Left ventricle myocardium inferior (tissue), 1 donor: ENCODE measurements at regions not wholly inside any gene's neighbourhood (a gene's known extent, or its start where the extent isn't known, plus 50 kb on each side); places are given as distances from the start of the nearest gene placed in this dataset.

Experiments
- DNase-seq: peaks from one replicate; pipeline ENCODE4 v3.0.0-alpha.2; 2020
- H3K27ac ChIP-seq: fragments of 200-600 bp; replicated peaks from 2 replicates; pipeline ENCODE4 v1.8.0; 2021
- H3K27me3 ChIP-seq: fragments of 200-600 bp; 2 replicates; pipeline ENCODE4 v1.8.0; 2021; ENCODE audit warnings: low read depth
- H3K36me3 ChIP-seq: fragments of 200-600 bp; 2 replicates; pipeline ENCODE4 v1.8.0; 2021
- H3K4me1 ChIP-seq: fragments of 200-600 bp; 2 replicates; pipeline ENCODE4 v1.8.0; 2021
- H3K4me3 ChIP-seq: fragments of 200-600 bp; 2 replicates; pipeline ENCODE4 v1.8.0; 2021; ENCODE audit warnings: mild to moderate bottlenecking, moderate library complexity
- H3K9me3 ChIP-seq: fragments of 200-600 bp; replicated peaks from 2 replicates; pipeline ENCODE4 v1.8.0; 2021
- intact Hi-C: fragments of 100-400 bp; cut with micrococcal nuclease; formaldehyde crosslinking; loops from one replicate; pipeline ENCODE4 v1.11.0; 2022
- TF ChIP-seq, protein P1 (sequence below): fragments of 200-600 bp; IDR thresholded peaks from 2 replicates; pipeline ENCODE4 v1.8.0; 2021; ENCODE audit warnings: antibody characterized with exemption, mild to moderate bottlenecking, borderline replicate concordance
- donor health status: DM: no; HTN: yes; CAD: no; lungs with severe emphysema.

DNA sequence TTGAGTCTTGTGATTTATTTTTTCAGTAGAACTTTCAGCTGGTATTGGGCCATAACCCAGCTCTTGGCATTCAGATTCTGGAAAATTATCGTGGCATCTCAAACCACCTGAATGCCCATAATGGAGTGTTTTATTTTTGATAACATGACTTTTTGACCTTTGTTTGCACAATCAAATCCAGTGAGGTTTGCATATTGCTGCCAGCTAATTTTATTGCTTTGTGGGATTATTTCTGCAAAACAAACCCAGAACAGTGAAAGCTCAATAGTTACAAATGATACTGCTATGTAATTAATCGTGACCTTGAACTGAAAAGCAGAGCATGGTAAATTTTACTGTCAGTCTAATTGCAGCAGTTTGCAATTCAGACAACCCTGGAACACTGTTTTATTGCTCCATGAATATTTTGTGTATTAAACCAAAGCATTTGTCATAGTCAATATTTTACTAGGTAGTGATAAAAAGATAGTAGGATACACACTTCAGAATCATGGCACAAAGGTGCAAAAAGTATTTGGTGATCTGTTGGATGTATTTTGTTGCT lies 255.2 kb upstream of the NAV3 start:
- Histone ChIP-seq H3K4me1 (no peaks in the 10 kb centered on the region), H3K9me3 (no peaks in the 10 kb centered on the region), H3K27me3 (no peaks in the 10 kb centered on the region), H3K27ac (no peak overlapping the region), H3K4me3 (no peak overlapping the region), H3K36me3 (no peaks in the 10 kb centered on the region)
- DNase-seq, result no peak
- intact Hi-C loops, result no loop called here
- TF ChIP-seq, protein P1, sequence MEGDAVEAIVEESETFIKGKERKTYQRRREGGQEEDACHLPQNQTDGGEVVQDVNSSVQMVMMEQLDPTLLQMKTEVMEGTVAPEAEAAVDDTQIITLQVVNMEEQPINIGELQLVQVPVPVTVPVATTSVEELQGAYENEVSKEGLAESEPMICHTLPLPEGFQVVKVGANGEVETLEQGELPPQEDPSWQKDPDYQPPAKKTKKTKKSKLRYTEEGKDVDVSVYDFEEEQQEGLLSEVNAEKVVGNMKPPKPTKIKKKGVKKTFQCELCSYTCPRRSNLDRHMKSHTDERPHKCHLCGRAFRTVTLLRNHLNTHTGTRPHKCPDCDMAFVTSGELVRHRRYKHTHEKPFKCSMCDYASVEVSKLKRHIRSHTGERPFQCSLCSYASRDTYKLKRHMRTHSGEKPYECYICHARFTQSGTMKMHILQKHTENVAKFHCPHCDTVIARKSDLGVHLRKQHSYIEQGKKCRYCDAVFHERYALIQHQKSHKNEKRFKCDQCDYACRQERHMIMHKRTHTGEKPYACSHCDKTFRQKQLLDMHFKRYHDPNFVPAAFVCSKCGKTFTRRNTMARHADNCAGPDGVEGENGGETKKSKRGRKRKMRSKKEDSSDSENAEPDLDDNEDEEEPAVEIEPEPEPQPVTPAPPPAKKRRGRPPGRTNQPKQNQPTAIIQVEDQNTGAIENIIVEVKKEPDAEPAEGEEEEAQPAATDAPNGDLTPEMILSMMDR, result no peak

DNA sequence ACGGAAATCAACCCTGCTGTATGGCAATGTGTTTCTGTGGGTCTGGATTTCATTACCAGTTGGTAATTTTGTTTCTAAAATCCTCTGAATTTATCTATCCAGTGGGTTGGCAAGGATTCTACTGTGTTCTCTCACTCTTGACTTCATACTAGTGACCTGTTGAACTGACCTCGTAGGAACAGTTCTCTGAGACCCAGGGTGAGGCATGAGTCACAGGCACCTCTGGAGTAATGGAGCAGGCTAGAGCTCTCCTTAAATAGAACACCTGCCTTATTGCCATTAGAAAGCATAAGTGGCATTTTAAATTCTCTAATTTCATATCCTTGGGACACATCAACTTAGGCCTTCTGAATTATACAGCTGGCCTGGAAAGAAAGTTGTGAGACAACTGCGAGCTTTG lies 258.3 kb upstream of the NAV3 start:
- TF ChIP-seq, protein P1, result no peak
- Histone ChIP-seq H3K4me1 (no peaks in the 10 kb centered on the region), H3K27me3 (no peaks in the 10 kb centered on the region), H3K9me3 (no peaks in the 10 kb centered on the region), H3K27ac (no peak overlapping the region), H3K4me3 (no peak overlapping the region), H3K36me3 (no peaks in the 10 kb centered on the region)
- no peak for DNase-seq
- intact Hi-C loops, result no loop called here

DNA sequence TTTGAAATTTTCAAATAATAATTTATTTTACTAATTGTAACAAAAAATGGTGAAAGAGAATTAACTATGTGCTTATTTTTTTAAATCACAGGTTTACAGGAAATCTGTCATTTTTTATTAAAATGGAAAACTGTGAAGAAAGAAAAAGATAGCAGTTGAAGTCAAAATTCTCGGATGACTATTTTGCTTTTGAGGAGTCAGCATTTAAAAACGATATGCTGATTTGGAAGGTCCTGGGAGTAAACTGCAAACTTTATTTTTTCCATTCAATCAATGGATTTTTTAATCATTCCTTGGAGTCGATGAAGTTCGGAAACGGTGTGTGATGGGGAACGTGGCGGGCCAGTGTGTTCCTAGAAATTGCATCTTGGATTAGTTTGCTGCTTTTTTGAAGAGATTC lies 258.9 kb upstream of the NAV3 start:
- H3K9me3 ChIP-seq, result no peaks in the 10 kb centered on the region
- intact Hi-C loops, result no loop called here
- no peak for DNase-seq
- no peaks in the 10 kb centered on the region for H3K36me3 ChIP-seq
- H3K4me3 ChIP-seq, result no peak overlapping the region
- no peaks in the 10 kb centered on the region for H3K4me1 ChIP-seq
- H3K27ac ChIP-seq, result no peak overlapping the region
- no peaks in the 10 kb centered on the region for H3K27me3 ChIP-seq
- TF ChIP-seq, protein P1, result no peak

DNA sequence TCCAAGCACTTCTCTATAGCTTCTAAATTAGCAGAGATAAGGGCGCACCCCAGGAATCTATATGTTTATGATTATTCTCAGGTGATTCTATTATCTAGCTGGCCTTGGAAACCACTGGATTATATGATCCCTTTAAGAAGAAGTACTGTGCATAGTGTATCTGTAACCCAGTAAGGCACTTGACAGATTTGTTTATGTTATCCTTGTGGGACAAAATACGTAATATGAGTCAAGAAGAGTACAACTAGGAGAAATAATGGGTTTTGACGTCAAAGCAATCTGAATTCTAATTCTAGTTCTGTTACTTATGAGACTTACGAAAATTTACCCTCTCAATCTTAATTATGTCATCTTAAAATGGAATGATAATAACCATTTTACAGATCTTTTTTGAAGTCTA lies 259.6 kb upstream of the NAV3 start:
- intact Hi-C loops, result no loop called here

DNA sequence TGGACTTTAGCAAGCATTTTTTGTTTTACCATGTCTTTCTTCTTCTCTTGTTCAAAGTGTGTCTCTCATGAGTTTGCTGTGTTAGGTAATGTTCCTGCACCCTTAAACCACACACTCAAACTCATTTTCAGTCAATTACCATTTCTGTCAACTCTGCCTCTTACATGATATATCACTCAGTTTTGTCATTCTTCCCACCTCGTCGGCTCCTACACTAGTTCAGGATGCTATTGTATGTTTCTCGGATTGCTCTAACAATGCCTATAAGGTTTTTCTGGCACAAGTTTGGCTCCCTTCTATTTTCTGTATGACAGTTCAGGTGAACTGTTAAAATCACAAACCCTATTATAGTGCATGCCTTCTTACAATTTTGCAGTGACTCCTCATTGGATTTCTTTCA lies 260.8 kb upstream of the NAV3 start:
- Histone ChIP-seq H3K27ac (no peak overlapping the region), H3K27me3 (no peaks in the 10 kb centered on the region), H3K9me3 (no peaks in the 10 kb centered on the region), H3K36me3 (no peaks in the 10 kb centered on the region), H3K4me3 (no peak overlapping the region), H3K4me1 (no peaks in the 10 kb centered on the region)
- TF ChIP-seq, protein P1, result no peak
- no peak for DNase-seq
- intact Hi-C loops, result no loop called here

More for the DNA sequence above, 259.6 kb upstream of the NAV3 start:
- no peaks in the 10 kb centered on the region for H3K27me3 ChIP-seq
- TF ChIP-seq, protein P1, result no peak
- H3K4me3 ChIP-seq, result no peak overlapping the region
- H3K4me1 ChIP-seq, result no peaks in the 10 kb centered on the region
- no peak overlapping the region for H3K27ac ChIP-seq
- H3K9me3 ChIP-seq, result no peaks in the 10 kb centered on the region
- H3K36me3 ChIP-seq, result no peaks in the 10 kb centered on the region
- DNase-seq, result no peak
